ENCODE measurements at regions not wholly inside any gene's neighbourhood (a gene's known extent, or its start where the extent isn't known, plus 50 kb on each side); places are given as distances from the start of the nearest gene placed in this dataset.

DNA sequence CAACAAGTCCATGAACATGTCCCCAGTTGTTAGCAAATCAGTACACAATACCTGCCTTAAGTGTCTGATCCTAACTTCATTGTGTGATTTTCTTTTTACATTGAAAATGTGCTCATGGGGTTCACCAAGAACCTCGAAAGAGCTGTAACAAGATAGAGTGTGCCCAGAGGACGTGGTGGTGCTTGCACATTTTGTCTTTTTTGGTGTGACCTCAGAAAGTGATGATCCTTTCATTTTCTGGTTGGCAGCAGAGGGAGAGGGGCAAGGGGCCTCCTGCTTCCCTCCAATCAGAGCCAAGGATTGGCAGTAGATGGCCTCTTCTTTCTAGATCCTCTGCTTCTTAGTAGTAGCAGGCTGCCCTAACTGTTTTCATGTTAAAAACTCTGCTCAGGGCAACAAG, 176.4 kb downstream of the OPA1 start:
- Histone ChIP-seq H3K9me2 (replicated peaks; ENCODE audit: insufficient read depth) (no peaks in the 10 kb centered on the region), H3K27ac (no peak overlapping the region), H2AFZ (no peak overlapping the region), H3K27me3 (no peaks in the 10 kb centered on the region), H3K4me2 (no peak overlapping the region), H3K4me1 (ENCODE audit: insufficient read depth) (peaks cover 3% of the 10 kb centered on the region), H3K79me2 (no peaks in the 10 kb centered on the region), H4K20me1 (ENCODE audit: insufficient read depth, poor library complexity, severe bottlenecking) (no peaks in the 10 kb centered on the region), H3K4me3 (no peak overlapping the region), H3K36me3 (replicated peaks; ENCODE audit: insufficient read depth, low read depth) (no peaks in the 10 kb centered on the region), H3K9me3 (ENCODE audit: low read depth) (no peaks in the 10 kb centered on the region)
- WGBS (ENCODE audit: low lambda C conversion rate, missing lambda C conversion rate): 94% methylated on average over 2 of the region's 2 CpGs
- TF ChIP-seq EZH2 (IDR thresholded peaks at IDR 0.05; ENCODE audit: borderline replicate concordance) (no peak), EZH2phosphoT487 (IDR thresholded peaks at IDR 0.05; ENCODE audit: low read depth, severe bottlenecking, unreplicated experiment) (no peak)
- TF ChIP-seq, protein P1, sequence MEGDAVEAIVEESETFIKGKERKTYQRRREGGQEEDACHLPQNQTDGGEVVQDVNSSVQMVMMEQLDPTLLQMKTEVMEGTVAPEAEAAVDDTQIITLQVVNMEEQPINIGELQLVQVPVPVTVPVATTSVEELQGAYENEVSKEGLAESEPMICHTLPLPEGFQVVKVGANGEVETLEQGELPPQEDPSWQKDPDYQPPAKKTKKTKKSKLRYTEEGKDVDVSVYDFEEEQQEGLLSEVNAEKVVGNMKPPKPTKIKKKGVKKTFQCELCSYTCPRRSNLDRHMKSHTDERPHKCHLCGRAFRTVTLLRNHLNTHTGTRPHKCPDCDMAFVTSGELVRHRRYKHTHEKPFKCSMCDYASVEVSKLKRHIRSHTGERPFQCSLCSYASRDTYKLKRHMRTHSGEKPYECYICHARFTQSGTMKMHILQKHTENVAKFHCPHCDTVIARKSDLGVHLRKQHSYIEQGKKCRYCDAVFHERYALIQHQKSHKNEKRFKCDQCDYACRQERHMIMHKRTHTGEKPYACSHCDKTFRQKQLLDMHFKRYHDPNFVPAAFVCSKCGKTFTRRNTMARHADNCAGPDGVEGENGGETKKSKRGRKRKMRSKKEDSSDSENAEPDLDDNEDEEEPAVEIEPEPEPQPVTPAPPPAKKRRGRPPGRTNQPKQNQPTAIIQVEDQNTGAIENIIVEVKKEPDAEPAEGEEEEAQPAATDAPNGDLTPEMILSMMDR (IDR thresholded peaks at IDR 0.05; ENCODE audit: poor library complexity): no peak
- no peak for DNase-seq (ENCODE audit: low spot score)

DNA sequence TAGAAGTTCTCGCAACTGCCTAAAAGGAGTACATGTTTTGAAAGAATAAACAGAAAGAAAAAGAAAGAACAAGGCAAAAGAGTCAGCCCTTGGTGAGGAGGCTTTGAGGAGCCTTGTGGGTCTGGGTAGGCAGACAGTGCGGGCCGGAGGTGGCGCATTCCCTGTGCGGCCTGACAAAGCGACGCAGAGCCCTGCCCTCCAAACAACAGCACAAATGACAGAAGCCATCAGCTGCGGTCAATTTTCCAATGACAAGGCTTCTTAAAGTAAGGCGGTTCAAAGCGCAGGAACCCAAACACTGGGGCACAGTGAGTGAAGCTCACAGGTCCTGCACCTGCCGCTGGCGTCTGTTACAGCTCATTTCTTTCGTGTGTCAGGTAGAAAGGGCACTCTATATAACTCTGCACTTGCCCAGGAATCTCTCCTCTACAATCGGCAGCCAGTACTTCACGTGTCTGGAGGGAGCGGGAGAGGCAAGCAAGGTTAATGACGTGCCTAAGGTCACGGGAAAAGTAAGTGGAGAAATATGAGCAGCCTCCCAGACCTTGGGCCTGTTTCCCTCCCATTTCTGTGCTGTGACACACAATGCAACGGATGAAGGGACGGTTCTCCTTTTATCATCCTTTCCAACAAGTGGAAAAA, 178.1 kb downstream of the OPA1 start:
- H3K4me1 ChIP-seq (ENCODE audit: insufficient read depth): peaks cover 5% of the 10 kb centered on the region
- H3K4me3 ChIP-seq: no peak overlapping the region
- no peak overlapping the region for H3K4me2 ChIP-seq
- no peaks in the 10 kb centered on the region for H4K20me1 ChIP-seq (ENCODE audit: insufficient read depth, poor library complexity, severe bottlenecking)
- no peak for DNase-seq (ENCODE audit: low spot score)
- TF ChIP-seq EZH2phosphoT487 (IDR thresholded peaks at IDR 0.05; ENCODE audit: low read depth, severe bottlenecking, unreplicated experiment) (no peak), EZH2 (IDR thresholded peaks at IDR 0.05; ENCODE audit: borderline replicate concordance) (no peak)
- H3K36me3 ChIP-seq (replicated peaks; ENCODE audit: insufficient read depth, low read depth): no peaks in the 10 kb centered on the region
- WGBS (ENCODE audit: low lambda C conversion rate, missing lambda C conversion rate): 89% methylated on average over 20 of the region's 20 CpGs
- no peaks in the 10 kb centered on the region for H3K27me3 ChIP-seq
- H3K79me2 ChIP-seq: no peaks in the 10 kb centered on the region
- H2AFZ ChIP-seq: no peak overlapping the region
- H3K9me3 ChIP-seq (ENCODE audit: low read depth): no peaks in the 10 kb centered on the region
- no peaks in the 10 kb centered on the region for H3K9me2 ChIP-seq (replicated peaks; ENCODE audit: insufficient read depth)
- no peak overlapping the region for H3K27ac ChIP-seq

DNA sequence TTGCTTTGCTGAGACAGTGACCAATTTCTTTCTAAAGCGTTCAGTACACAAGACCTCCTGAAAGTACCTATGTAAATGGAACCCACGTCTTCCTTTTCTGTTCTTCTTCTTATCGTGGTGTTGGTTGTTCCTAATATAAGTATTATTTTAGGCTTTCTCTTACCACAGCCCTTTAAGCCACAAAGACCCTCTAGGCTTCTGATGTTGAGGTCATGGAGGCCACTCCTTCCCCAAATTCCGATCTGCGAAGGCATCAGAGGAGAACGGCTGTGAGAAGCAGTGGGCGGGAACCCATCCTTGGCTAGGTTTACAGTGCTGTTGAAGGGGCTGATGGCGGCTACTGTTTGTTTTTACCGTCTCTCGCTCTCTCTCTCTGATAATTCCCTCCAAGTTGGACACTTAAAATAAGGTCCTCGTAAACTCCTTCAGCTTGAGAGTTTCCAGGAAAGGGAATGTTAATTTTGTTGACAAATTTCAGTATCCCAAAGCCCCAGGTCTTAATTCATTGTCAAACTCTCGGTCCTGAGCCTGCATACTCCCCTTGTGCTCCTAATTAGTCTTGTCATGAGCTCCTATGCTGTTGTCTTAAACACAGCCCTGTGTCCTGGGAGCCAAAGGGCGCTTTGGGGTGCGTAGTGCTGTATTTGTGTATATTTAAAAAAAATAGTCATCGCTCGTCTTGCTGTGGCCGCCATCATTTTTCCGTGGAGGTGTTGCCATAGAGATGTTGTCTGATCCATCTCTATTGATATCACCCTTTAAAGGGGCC, 178.8 kb downstream of the OPA1 start:
- DNase-seq (ENCODE audit: low spot score): no peak
- no peak overlapping the region for H3K27ac ChIP-seq
- H3K4me3 ChIP-seq: no peak overlapping the region
- no peaks in the 10 kb centered on the region for H3K27me3 ChIP-seq
- no peaks in the 10 kb centered on the region for H3K9me2 ChIP-seq (replicated peaks; ENCODE audit: insufficient read depth)
- no peaks in the 10 kb centered on the region for H3K9me3 ChIP-seq (ENCODE audit: low read depth)
- no peaks in the 10 kb centered on the region for H3K36me3 ChIP-seq (replicated peaks; ENCODE audit: insufficient read depth, low read depth)
- no peak overlapping the region for H2AFZ ChIP-seq
- H3K79me2 ChIP-seq: no peaks in the 10 kb centered on the region
- H4K20me1 ChIP-seq (ENCODE audit: insufficient read depth, poor library complexity, severe bottlenecking): no peaks in the 10 kb centered on the region
- 75% methylated on average over 18 of the region's 18 CpGs for WGBS (ENCODE audit: low lambda C conversion rate, missing lambda C conversion rate)
- H3K4me2 ChIP-seq: no peak overlapping the region
- peaks cover 5% of the 10 kb centered on the region for H3K4me1 ChIP-seq (ENCODE audit: insufficient read depth)
- TF ChIP-seq, protein P1 (IDR thresholded peaks at IDR 0.05; ENCODE audit: poor library complexity): no peak
- TF ChIP-seq EZH2phosphoT487 (IDR thresholded peaks at IDR 0.05; ENCODE audit: low read depth, severe bottlenecking, unreplicated experiment): no peak
- TF ChIP-seq EZH2 (IDR thresholded peaks at IDR 0.05; ENCODE audit: borderline replicate concordance): no peak

DNA sequence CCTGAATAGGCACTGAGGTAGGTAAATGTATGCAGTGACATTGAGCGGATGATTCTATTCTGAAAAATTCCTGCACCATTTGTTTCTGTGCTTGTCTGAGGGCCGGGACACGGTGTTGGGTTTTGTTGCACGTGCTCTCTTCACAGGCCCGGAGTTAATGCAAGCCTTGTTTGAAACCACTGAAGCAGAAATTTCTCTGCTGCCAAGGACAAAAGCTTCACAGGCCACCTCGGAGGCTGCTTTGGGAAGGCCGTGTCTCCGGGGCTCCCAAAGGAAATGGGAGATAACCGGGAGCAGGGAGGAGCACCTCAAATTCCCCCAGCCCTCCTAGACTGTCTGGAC, 179.4 kb downstream of the OPA1 start:
- Histone ChIP-seq H3K9me2 (replicated peaks; ENCODE audit: insufficient read depth) (no peaks in the 10 kb centered on the region), H3K79me2 (no peaks in the 10 kb centered on the region), H3K4me2 (no peak overlapping the region), H4K20me1 (ENCODE audit: insufficient read depth, poor library complexity, severe bottlenecking) (no peaks in the 10 kb centered on the region), H3K27me3 (no peaks in the 10 kb centered on the region), H2AFZ (no peak overlapping the region), H3K9me3 (ENCODE audit: low read depth) (no peaks in the 10 kb centered on the region), H3K36me3 (replicated peaks; ENCODE audit: insufficient read depth, low read depth) (no peaks in the 10 kb centered on the region), H3K27ac (no peak overlapping the region), H3K4me1 (ENCODE audit: insufficient read depth) (peaks cover 5% of the 10 kb centered on the region), H3K4me3 (no peak overlapping the region)
- WGBS (ENCODE audit: low lambda C conversion rate, missing lambda C conversion rate): 87% methylated on average over 9 of the region's 9 CpGs
- DNase-seq (ENCODE audit: low spot score): no peak
- TF ChIP-seq EZH2 (IDR thresholded peaks at IDR 0.05; ENCODE audit: borderline replicate concordance): no peak
- TF ChIP-seq, protein P1 (IDR thresholded peaks at IDR 0.05; ENCODE audit: poor library complexity): no peak
- TF ChIP-seq EZH2phosphoT487 (IDR thresholded peaks at IDR 0.05; ENCODE audit: low read depth, severe bottlenecking, unreplicated experiment): no peak

Measured in hepatocyte (in vitro differentiated cells).